GM18867 (cell line): ENCODE measurements at regions not wholly inside any gene's neighbourhood (a gene's known extent, or its start where the extent isn't known, plus 50 kb on each side); places are given as distances from the start of the nearest gene placed in this dataset.
A peak's percentile ranks its signal among the peaks of the same experiment; 100 is the strongest.
"Not testable (repeated sequence)": the region's sequence is repeated elsewhere in the genome, so short reads cannot be mapped to it uniquely, and the experiment has no call there.

Experiments used
- ATAC-seq: cut with Tn5 transposase; IDR thresholded peaks from one replicate; pipeline ENCODE4 v1.9.1; 2021; ENCODE audit warnings: mild to moderate bottlenecking, moderate library complexity; ENCODE audit not compliant: unreplicated experiment

DNA sequence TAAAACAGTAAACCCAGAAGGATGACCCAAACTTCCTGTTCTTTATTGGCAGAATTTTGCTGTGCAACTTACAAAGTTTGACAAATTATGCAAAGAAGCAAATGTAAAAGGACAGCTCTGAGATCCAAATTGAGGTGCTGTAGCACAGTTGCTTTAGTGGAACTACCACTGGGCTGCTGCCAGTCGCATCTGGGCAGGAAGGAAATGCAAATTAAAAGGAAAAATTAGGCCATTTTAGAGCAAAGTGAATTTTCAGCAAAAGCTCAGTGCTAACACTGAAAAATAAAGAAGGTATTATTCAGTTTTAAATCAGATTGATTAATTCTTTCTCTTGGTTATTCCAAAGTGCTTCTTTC is 104.5 kb downstream of the ZMAT3 start:
- peak; percentile 24 for ATAC-seq

DNA sequence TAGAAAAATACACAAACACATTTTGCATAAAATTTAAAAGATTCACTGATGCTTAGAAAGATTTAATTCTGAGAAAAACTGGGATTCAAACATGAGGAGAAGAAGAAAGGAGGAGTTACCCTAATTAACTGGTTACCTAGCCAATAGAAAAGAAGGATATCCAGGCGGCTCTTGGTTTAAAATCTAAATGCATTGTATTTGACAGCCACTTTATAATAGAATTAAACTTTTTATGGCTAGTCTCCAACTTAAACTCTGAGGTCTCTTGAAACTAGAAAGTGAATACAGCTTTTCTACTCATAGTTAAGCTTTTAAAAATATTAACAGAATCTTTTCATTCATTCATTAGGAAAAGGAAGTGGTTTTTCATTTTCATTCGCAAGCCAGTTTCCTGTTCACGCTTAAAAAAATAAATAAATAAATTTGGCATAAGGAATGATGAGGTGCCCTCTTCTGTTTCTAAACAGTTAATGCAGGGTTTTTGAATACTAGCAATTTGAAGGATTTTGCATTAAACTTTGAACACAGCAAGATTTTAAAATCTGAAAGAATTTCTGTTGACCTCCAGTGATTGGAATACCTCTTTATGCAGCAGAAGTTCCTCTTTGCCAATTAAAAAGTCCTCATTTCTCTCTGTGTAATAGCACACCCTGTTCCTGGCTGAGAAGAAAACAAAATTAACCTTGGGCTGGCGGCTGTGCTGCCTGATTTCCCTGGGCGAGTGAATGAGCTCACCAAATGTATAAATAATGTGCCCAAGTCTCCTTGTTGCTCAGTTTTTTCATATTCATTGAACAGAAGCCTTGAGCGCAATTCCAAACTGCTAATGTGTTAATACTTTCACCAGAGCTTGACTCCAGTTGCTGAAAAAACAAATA is 105.1 kb downstream of the ZMAT3 start:
- peak; percentile 38 for ATAC-seq

GRCh38 chr3:178964551-178964950 is 107.1 kb downstream of the ZMAT3 start:
- ATAC-seq = no peak

GRCh38 chr3:178960918-178961317 is 110.7 kb downstream of the ZMAT3 start:
- no peak for ATAC-seq

GRCh38 chr3:178960181-178960580 is 111.4 kb downstream of the ZMAT3 start:
- ATAC-seq = no peak

- no peak for ATAC-seq
Measured at GRCh38 chr3:178950676-178951075, 120.9 kb downstream of the ZMAT3 start.

DNA sequence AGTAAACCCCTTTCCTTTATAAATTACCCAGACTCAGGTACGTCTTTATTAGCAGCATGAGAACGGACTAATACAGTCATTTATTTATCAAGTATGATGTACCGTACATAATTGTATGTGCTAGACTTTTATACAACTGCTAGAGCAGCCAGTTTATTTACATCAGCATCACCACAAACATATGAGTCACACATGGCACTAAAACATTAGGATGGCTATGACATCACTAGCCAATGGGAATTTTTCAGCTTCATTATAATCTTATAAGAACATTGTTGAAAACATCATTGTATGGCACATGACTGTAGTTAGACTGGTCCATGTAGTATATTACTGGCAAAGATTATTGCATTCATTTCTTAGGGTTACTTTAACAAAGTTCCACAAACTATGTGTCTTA is 121.7 kb downstream of the ZMAT3 start:
- no peak for ATAC-seq

DNA sequence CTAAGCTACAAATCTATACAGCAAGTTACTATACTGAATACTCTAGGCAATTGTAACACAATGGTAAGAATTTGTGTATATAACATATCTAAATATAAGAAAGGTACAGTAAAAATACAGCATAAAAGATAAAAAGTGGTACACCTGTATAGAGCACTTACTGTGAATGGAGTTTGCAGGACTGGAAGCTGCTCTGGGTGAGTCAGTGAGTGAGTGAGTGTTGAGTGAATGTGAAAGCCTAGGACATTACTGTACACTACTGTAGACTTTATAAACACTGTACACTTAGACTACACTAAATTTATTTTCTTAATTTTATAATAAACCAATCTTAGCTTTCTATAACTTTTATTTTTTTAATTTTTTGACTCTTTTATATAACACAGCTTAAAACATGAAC is 123.1 kb downstream of the ZMAT3 start:
- no peak for ATAC-seq

DNA sequence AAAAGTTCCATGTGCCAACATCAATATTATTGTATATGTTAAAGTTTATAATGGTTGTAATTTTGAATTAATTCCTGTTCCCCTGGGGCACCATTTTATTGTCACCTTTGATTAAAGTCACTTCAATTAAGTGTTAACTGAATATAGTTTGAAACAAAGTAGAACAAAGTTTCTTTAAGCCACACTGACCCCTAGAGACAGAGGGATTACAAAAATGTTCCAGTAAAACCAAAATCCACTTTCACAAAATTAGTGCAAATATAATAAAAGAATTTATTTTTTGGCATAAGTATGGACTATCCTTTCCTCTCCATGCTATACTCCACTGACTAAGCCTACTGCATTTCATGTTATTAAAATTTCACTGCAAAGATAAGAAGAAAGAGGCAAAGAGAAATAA is 123.9 kb downstream of the ZMAT3 start:
- ATAC-seq = no peak

GRCh38 chr3:178942261-178942660 is 129.3 kb downstream of the ZMAT3 start:
- ATAC-seq = not testable (repeated sequence)

DNA sequence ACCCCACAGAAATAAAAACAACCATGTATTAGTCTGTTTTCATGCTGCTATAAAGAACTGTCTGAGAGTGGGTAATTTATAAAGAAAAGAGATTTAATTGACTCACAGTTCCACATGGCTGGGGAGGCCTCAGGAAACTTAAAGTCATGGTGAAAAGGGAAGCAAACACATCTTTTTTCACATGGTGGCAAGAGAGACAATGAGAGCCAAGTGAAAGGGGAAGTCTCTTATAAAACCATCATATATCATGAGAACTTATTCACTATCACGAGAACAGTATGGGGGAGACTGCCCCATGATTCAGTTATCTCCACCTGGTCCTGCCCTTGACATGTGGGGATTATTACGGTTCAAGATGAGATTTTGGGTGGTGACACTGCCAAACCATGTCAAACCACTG is 141.5 kb downstream of the ZMAT3 start:
- no peak for ATAC-seq

- ATAC-seq = no peak
Measured at GRCh38 chr3:178916223-178916622, 155.4 kb downstream of the ZMAT3 start.

DNA sequence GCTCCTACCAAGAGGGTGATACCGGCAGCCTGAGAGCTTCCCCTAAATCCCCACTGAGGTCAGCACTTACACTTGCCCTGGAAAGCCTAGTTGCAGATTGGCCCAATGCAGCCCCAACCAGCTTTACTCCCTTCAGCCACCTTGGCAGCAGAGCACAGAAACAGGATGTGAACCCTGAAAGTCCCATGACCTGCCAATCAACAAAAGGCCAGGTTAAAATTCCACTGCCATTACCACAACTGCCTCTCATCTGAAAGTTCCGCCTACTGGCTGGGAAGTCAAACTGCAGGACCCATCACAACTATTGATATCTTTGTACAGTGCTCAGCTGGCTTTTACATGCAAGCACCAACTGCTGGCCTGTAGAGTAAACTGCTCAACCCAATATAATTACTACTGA is 156.2 kb downstream of the ZMAT3 start:
- no peak for ATAC-seq

DNA sequence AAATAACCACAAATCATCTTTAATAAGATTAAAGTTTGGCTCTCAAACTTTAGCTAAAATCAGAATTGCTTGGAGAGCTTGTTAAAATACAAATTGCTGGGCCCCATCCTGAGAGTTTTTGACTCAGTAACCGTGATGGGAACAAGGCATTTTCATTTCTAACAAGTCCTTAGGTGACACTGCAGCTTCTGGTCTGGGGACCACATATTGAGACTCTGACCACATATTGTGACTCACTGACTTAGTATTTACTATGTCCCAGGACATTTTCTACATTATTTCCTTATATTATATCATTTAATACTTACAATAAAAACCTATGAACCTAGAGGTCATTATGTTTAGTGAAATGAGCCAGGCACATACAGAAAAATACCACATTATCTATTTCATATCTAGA is 164.5 kb downstream of the ZMAT3 start:
- no peak for ATAC-seq

DNA sequence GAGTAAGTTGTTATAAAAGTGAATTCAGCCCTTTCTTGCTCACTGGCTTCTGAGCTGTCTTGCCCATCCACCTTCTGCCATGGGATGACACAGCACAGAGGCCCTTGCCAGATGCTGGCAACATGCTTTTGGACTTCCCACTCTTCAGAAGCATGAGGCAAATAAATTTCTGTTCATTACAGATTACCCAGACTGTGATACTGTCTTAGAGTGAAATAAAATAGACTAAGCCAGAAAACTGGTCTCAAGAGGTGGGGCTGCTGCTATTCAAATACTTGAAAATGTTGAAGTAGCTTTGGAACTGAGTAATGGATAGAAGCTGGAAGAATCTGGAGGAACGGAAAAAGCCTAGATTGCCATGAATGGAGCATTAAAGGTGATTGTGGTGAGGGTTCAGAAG is 170.4 kb downstream of the ZMAT3 start:
- ATAC-seq = no peak

- no peak for ATAC-seq
Measured at GRCh38 chr3:178900029-178900646, 171.5 kb downstream of the ZMAT3 start.

DNA sequence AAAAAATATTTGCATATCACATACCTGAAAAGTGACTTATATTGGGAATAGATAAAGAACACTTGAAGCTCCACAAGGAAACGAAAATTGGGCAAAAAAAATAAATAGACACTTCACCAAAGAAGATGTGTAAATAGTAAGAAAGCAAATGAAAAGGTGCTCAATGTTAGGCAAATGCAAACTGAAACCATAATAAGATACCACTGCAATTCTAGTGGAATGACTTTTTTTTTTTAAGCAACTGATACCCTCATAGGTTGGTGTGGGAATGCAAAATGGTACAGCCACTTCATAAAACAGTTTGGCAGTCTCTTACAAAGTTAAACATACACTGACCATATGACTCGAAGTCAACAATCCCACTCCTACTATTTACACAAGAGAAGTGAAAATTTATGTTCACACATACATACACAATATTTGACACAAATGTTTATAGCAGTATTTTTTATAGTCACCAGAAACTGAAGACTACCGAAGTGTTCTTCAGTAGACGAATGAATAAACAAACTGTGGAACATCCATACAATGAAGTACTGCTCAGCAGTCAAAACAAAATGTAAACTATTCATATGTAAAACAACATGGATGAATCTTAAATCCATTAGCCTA is 176.3 kb downstream of the ZMAT3 start:
- ATAC-seq = no peak
